DMS79 treated with DMSO at 0.1 percent for 48 hours (cell line): ENCODE measurements at regions not wholly inside any gene's neighbourhood (a gene's known extent, or its start where the extent isn't known, plus 50 kb on each side); places are given as distances from the start of the nearest gene placed in this dataset.

ENCODE experiments used
- DNase-seq: peaks from one replicate; lab custom pipeline; 2025; lab: John Stamatoyannopoulos, UW

DNA sequence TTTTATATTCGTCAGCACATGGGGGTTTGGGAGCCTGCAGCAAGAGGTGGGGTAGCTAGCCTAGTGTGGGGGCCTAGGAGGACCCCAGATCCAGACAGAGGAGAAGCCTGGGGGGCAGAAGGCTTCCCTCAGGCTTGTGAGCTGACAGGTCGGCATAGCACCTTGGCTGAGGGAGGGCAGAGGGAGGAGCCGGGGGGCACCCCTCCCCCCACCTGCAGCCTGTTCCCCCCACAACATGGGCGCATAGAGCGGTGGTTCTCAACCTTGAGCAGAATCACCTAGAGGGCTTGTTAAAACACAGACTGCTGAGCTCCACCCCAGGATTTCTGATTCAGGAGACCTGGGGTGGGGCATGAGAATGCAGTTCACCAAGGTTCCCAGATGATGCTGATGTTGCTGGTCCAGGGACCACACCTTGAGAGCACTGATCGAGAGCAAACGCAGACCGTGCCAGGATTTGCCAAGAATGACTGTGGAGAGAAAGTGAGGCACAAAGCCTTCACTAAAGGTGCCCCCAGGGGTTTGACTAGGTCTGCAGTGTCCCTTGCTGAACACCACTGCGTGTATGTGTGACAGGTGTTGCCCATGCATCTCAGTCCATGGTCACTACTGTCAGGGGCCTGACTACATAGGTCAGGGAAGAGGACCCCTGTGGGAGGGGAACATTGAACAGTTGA is 163.3 kb downstream of the MACROH2A1 start:
- DNase-seq: no peak

GRCh38 chr5:135234666-135235401 is 164.2 kb downstream of the MACROH2A1 start:
- DNase-seq: no peak

GRCh38 chr5:135234242-135234641 is 164.8 kb downstream of the MACROH2A1 start:
- no peak for DNase-seq

GRCh38 chr5:135233477-135233876 is 165.6 kb downstream of the MACROH2A1 start:
- no peak for DNase-seq

DNA sequence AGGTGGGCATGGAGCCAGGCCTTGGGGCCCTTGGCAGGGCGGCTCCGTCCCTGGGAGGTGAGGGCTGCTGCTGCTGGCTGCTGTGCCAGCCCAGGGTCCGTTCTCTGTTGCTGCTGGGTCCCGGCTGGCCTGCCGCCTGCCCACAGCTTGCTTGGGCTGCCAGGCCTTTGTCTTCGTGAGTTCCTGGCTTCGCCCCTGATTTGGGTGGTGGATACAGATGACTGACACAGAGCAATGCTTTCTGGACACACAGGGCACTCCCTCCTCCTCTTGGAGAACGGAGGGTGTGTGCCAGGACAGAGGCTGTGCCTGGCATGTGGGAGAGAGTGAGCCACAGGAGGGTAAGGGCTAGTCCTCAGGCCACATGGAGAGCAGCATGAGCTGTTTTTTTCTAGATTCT is 166.1 kb downstream of the MACROH2A1 start:
- no peak for DNase-seq

- DNase-seq: no peak
These were observed 167.7 kb downstream of the MACROH2A1 start for GRCh38 chr5:135231289-135231688.

DNA sequence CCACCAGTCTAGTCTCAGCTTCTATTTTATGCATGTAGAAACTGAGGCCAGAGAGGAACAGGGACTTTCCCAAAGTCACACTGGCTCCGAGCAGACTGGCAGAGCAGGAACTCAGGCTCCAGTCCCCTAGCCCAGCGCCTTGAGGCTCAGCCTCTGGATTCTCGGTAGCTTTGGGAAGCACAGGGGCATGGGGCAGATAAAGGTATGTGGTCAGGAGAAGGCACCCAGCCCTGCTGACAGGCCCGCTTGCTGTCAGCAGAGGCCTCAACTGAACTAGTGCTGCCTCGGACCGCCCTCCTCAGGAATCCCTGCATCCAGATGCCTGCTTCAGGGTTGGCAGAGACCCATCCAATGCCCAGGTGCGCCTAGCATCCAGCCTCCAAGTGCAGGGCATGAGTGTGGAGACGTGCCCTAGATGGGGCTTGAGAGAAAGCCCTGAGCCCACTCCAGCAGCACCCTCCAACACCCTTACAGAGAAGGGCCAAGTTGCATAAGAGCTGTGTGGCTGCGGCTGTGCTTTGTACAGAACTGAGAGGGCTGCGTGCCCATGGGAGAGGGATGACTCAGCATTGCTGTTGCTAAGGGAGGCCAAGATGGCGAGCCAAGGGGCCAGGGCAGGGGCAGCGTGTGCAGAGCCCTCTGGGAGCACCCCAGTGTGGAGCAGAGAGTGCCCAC is 168.6 kb downstream of the MACROH2A1 start:
- peak; percentile 4 for DNase-seq

DNA sequence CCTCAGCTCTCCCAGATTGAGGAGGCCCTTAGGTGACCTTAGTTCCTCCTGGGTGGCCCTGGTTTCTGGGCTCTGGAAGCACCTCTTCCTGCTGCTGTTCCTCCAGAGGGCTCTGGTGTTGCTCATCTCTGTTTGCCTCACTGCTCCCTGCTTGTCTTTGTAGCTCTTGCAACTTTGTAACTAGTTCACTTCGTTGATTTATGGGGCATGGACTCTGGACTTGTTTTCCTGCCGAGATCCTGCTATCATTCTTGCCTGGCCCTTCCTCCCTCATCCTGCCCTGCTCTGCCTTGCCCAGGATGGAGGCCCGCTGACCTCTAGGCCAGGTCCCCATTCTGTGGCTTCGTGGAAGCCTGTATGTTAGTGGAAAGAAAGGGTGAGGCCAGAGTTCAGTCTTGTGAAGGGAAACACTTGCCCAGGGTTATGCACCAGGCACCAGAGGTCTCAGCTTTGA is 169.3 kb downstream of the MACROH2A1 start:
- no peak for DNase-seq

GRCh38 chr5:135229122-135229521 is 169.9 kb downstream of the MACROH2A1 start:
- no peak for DNase-seq

DNA sequence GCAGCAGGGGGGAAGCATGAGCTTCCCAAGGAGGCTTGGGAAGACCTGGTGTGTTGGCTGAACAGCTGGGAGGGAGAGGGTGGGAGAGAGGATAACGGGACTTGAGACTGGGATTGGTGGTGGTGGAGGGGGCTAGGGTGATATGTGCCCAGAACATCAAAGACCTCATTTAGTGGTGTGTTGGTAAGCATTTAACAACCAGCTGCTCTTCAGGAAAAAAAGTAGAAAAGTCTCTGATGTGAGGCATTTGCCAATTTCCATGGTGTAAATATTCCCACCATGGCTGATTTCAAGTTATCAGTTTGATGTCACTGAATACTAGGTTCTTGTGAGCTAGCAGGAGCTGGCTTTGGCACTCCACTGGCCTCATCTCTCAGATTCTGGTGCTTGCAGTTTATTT is 170.8 kb downstream of the MACROH2A1 start:
- no peak for DNase-seq

GRCh38 chr5:135227064-135228022 is 171.7 kb downstream of the MACROH2A1 start:
- no peak for DNase-seq

DNA sequence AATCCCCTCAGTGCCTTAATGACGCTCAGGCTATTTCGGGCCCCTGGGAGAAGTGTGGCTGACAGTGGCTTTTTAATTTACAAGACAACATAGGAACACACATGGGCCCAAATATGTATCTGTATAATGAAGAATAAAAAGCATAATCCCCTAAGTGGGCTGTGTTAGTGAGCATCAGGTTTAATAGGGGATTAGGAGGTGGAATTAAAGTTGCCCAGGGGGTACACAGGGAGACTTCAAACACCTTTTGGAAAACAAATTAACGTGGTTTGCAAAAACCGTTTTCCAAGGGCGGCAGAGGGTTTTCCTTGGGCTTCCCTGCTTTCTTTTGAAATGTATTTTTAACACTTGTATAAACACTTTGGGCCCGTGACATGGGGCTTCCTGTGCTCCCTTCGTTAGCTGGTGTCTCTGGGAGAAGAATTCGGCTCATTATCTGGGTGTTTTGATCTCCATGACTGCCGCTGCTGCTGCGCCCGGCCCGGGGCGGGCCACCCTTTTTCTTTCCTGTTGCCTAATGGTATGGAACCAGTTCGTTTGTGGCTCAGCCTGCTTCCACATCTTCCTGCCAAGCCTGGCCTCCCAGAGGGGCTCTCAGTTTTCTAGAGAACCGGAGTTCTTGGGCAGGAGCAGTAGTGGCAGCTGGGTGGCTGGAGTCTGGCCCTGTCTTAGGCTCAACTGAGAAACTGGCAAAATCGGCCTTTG is 173.0 kb downstream of the MACROH2A1 start:
- DNase-seq: no peak

DNA sequence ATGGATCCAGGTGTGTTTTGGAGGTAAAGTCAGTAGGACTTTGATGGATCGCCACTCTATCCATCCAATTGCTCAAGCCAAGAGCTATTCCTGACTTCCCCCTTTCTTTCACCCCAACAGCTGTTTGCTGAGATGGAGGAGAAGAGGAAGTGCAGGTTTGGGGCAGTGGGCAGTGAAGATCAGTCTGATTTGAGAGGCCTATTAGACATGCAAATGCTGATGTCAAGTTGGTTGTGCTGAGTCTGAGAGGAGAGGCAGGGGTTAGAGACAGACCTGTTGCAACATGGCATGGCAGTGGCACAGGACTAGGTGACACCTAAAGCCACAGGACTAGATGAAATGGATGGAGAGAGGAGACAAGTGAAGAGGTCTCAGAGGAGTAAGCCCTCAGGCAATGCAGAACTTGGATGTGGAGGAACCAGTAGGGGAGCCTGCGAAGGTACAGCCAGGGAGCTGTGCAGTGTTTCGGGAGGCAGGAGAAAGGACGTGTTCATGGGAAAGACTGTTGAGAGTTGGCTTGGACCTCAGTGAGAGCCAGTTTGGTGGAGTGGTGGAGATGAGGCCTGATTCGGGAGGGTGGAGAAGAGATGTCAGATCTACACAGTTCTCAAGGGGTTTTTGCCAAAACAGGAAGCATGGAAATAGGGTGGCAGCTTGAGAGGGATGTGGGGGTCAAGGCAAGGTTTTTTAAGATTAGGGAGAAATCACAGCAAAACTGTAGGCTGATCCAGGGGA is 175.0 kb downstream of the MACROH2A1 start:
- no peak for DNase-seq

GRCh38 chr5:135223404-135223803 is 175.6 kb downstream of the MACROH2A1 start:
- DNase-seq: no peak

GRCh38 chr5:135222771-135223170 is 176.3 kb downstream of the MACROH2A1 start:
- no peak for DNase-seq

GRCh38 chr5:135222171-135222681 is 176.8 kb downstream of the MACROH2A1 start:
- DNase-seq: no peak

DNA sequence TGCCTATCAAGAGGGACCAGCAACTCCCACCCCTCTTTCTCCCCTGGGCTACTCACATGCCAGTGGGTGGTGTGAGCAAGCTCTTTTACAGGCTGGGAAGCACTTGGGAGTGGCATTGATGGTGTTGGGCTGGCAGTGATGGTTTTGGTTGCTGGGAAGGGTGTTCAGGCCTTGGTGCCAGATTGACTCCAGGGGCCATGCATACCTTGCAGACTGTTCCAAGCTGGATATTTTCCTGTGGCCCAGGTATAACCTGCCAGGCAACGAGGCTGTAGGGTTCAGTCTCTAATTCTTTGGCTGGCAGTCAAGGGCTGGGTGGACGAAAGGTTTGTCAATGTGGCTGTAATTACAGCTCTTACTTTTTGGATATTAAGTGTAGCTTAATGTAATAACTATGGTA is 177.3 kb downstream of the MACROH2A1 start:
- DNase-seq: no peak

GRCh38 chr5:135221187-135221473 is 177.9 kb downstream of the MACROH2A1 start:
- DNase-seq: no peak

- DNase-seq: no peak
These were observed 178.4 kb downstream of the MACROH2A1 start for GRCh38 chr5:135220394-135221186.

- DNase-seq: no peak
These were observed 179.2 kb downstream of the MACROH2A1 start for GRCh38 chr5:135219868-135220267.
